NCI-H2171 treated with DMSO at 0.1 percent for 48 hours (cell line): ENCODE measurements at regions not wholly inside any gene's neighbourhood (a gene's known extent, or its start where the extent isn't known, plus 50 kb on each side); places are given as distances from the start of the nearest gene placed in this dataset.

Experiments used
- DNase-seq: peaks from one replicate; lab custom pipeline; 2025; lab: John Stamatoyannopoulos, UW

- DNase-seq = no peak
These were observed 79.6 kb upstream of the TACR1 start for GRCh38 chr2:75278821-75279379.

GRCh38 chr2:75278314-75278713 lies 79.0 kb upstream of the TACR1 start:
- no peak for DNase-seq

DNA sequence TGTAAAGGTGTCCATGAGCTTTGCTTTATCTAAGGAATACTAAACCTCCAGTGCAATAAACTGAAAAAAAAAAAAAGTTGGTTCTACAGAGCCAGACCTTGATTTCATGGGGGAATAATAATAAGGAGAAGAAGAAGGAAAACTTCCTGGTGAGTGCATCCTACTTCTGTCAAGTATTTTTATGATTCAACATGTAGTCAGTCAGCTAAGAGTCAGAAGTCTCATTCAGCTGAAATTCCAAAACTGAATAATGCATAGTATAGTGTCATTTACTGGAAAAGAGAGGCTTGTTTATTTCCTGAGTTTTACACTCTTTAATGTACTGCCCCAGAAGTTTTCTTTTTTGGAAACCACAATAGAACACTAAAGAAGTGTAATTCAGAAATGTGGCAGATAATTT lies 77.8 kb upstream of the TACR1 start:
- DNase-seq = no peak

- DNase-seq = no peak
These were observed 77.0 kb upstream of the TACR1 start for GRCh38 chr2:75276093-75277029.

GRCh38 chr2:75274936-75275335 lies 75.6 kb upstream of the TACR1 start:
- DNase-seq = no peak

DNA sequence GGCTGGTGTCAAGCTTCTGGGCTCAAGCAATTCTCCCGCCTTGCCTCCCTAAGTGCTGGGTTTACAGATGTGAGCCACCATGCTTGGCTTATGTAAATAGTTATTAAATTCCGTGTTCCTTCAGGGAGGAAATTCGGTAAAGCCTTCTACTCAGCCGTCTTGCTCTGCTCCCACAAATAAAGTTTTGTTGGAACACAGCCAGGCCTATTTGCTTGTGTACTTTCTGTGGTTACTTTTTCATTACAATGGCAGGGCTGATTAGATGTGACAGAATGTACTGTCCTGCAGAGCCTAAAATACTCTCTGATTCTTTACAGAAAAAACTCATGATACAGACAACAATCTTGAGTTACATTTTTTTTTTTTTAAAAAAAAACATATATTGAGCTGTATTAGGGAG lies 68.8 kb upstream of the TACR1 start:
- no peak for DNase-seq

DNA sequence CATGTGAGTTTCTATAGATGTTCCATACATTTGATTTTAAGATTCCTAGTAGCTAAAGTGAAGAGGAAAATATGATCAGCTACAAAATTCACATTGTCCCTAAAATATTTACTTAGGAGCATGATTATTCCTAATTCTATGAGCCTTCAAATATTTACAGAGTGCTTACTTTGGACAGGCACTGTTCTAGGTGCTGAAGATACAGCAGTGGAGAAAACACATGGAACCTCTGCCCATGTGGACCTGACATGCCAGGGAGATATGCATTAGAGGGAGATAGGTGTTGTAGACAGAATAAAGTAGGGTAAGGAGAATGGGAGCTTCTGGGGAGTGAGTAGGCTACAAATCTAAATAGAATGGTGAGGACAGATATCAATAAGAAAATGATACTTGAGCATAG lies 62.6 kb upstream of the TACR1 start:
- no peak for DNase-seq

- no peak for DNase-seq
These were observed 61.6 kb upstream of the TACR1 start for GRCh38 chr2:75260946-75261345.

DNA sequence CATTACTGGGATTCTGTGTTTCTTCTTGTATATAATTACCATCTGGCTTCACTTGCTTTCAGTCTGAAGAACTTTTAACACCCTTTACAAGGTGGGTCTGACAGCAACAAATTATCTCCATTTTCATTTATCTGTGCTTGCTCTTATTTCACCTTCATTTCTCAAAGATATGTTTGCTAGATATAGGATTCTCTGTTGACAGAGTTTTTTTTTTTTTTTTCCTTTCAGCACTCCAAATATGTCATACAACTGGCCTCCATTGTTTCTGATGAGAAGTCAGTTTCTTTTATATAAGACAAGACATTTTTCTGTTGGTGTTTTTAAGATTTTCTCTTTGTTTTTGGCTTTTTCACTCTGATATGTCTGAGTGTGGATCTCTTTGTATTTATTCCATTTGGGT lies 59.3 kb upstream of the TACR1 start:
- DNase-seq = no peak

DNA sequence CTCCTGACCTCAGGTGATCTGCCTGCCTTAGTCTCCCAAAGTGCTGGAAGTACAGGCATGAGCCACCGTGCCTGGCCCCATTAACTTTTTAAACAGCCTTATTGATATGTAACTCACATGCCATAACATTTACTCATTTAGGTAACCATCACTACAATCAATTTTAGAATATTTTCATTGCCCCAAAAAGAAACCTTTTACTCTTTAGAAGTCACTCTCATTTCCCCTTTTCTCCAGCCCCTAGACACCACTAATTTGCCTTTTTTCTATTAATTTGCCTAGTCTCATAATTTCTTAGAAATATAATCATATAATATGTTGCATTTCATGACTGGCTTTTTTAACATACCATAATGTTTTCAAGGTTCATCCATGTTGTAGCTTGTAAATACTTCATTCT lies 57.2 kb upstream of the TACR1 start:
- no peak for DNase-seq

DNA sequence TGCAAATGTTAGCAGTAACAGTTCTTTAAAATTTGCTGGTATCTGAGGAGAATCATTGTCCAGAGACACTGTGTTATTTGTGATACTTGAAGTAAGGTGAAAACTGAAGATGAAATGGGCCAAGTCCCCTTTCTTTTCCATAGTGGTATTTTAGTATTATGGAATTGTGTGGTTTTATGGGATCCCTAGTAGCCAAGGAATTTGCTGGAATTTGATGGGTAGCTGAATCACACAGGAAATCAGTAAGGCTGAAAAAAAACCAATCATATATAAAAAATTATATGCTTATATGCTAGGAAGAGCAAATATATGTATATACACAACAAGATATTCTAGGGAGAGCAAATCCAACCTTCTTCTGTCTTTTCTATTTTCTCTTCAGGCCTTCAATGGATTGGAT lies 54.2 kb upstream of the TACR1 start:
- no peak for DNase-seq

DNA sequence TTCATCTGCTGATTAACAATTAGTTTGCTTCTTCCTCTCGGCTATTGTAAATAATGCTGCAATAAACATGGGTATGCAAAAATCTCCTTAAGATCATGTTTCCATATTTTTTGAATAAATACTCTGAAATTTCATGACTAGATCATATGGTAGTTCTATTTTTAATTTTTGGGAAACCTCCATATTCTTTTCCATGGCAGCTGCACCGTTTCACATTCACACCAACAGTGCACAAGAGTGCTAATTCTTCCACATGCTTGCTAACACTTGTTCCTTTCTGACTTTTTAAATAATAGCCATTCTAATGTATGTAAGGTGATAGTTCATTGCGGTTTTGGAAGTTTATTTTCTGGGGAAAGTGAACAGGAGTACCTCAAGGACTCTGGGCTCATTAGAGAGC lies 52.6 kb upstream of the TACR1 start:
- DNase-seq = no peak
